ENCODE measurements at regions not wholly inside any gene's neighbourhood (a gene's known extent, or its start where the extent isn't known, plus 50 kb on each side); places are given as distances from the start of the nearest gene placed in this dataset.
"Not testable (repeated sequence)": the region's sequence is repeated elsewhere in the genome, so short reads cannot be mapped to it uniquely, and the experiment has no call there.

DNA sequence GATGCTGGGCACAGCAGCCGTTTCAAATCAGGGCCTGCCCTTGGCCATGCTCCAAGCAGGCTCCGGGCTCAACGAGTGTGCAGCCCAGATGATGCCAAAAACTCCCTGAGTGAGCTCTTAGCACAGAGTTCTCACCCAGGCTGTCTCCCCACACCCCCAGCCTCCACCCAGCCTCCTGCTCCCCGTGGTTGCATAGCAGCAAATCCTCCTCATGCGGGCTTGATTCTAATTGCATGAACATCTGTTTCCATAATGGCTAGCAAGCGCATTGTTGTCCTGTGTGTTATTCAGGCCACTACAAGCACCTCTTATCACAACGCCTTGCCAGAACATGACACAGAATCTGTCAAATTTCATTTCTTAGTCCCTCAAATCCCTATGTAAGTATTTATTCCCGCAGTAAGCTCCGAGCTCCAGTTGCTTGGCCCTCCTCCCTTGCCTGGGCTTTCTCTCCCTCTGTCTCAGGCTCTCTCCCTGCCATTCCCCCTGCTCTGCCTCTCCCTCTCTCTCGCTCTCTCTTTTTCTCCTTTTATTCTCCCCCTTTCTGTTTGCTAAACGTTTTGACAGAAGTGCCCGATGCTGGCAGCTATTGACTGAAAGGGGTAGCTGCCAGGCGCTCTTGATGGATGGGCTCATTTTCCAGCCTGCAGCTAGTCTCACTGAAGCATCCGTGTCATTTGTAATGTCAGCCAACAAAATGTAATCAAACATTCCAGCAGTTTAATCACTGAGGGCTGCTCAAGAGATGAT is 306.5 kb downstream of the IL20RB start:
- intact Hi-C loops (cut with DNase I): no loop called here
- DNase-seq: peak; percentile 43
- ATAC-seq: peak; percentile 71 to 82

DNA sequence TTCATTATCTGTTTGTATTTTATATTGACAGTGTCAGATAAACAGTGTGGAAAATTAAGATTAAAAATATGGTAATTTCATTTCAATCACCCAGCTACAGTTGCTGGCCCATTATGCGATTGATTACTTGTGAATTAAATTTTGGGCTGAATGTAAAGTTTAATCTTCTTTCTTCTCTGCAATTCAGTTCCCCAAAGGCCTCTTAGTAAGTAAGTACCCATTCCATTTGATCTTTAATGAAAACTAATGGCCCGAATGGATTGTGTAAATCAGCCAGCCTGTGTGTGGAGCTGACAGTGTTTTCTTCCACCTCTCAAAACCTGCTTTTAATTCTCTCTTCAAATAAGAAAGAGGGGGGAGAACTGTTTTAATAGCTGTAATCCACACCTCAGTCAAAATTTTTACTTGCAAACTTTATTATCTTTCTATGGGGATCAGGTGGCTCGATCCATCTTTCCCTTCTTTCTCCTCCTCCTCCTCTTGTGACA is 307.1 kb downstream of the IL20RB start:
- ATAC-seq (no peak), DNase-seq (no peak)
- intact Hi-C loops (cut with DNase I): no loop called here

DNA sequence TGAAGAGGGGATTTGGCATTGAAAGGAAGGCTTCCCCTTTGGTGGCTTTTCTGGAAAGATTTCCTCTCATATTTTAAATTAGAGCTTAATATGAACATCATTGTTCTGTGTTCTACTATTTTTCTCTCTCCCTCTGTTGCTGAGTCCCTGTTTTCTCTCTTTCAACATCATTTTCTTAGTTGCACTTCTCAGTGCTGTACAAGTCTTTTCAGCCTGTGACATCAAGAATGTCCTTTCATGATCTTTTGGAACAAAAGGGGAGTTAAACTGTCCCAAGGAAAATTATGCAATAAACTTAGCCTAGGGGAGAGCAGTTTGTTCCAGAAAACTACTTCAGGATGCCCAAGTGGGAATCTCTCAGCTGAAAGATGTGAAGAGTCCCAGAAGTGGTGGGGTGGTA is 325.1 kb downstream of the IL20RB start:
- ATAC-seq: no peak
- DNase-seq: no peak
- intact Hi-C loops (cut with DNase I): no loop called here

DNA sequence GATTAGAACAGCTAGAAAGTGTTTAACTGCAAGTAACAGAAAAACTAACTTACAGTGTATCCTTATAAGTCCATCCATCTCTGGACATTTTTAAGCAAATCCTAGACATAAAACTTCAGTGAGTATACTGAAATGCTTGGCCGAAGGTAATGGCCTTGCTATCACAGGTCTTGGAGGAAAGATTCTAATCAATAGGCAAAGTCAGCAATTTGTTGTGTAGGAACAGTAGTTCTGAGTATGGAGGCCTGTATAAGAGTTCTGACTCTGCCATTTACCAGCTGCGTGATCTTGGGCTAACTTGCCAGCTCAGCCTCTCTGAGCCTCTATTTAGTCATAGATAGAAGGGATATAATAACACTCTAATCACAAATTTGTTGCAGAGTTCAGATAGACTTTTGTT is 328.1 kb downstream of the IL20RB start:
- no peak for ATAC-seq

GRCh38 chr3:137293086-137293485 is 335.3 kb downstream of the IL20RB start:
- intact Hi-C loops (cut with DNase I): no loop called here
- ATAC-seq (no peak), DNase-seq (no peak)

More for the DNA sequence above, 328.1 kb downstream of the IL20RB start:
- DNase-seq: no peak
- intact Hi-C loops (cut with DNase I): no loop called here

DNA sequence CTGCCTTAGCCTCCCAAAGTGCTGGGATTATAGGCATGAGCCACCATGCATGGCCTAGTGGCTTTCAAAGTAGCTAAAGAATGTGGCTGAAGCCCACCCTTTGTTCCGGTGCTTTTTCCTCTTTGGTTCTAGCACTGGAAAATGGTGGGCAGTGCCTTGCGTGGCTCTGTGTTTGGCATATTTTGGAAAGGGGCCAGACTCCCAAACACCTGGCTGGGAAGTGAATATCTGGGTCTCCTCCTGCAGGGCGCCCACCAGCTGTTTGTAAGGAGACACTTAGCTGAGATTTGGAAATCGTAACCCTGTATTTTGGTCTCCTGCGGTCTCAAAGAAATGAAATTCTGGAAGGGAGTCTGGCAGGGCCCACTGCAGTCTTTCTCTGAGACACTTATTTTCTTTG is 336.4 kb downstream of the IL20RB start:
- intact Hi-C loops (cut with DNase I): no loop called here
- DNase-seq: no peak
- no peak for ATAC-seq

- intact Hi-C loops (cut with DNase I): no loop called here
- DNase-seq (no peak), ATAC-seq (no peak)
Observed at GRCh38 chr3:137294839-137295238, 337.1 kb downstream of the IL20RB start.

DNA sequence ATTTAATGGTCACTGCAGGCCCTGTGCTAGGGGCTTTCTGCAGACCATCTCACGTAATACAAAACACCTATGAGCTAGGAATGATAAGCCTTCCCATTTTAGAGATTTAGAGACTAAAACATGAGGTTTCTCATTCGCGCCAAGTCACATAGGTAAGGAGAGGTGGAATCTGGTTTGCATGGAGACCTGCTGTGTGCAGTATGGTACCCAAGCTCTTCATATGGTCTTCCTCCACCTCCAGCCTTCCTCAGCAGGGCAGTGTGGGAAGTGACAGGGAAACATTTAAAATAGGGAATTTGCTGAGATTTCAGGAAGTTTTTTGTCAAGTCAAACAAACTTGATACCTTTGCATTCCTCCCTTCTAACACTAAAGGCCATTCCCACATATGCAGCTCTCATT is 337.6 kb downstream of the IL20RB start:
- DNase-seq (no peak), ATAC-seq (no peak)
- intact Hi-C loops (cut with DNase I): no loop called here

DNA sequence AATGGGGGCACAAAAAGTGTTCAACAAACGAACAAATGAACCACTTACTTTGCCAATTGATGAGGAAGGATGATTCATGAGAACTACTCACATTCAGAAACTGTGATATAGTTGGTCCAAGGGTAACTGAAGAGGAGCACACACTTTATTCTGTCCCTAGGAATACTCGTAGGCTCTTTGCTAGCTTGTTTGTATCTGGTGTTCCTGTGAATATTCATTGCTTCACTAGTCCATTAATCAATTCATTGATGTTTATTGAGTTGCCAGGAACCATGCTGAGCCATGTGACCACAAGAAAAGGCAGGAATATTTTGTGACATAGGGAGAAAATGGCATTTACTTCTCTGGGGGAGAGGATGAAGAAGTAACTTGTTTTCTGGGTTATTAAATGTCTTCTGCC is 338.3 kb downstream of the IL20RB start:
- no peak for DNase-seq
- ATAC-seq: no peak
- intact Hi-C loops (cut with DNase I): no loop called here

DNA sequence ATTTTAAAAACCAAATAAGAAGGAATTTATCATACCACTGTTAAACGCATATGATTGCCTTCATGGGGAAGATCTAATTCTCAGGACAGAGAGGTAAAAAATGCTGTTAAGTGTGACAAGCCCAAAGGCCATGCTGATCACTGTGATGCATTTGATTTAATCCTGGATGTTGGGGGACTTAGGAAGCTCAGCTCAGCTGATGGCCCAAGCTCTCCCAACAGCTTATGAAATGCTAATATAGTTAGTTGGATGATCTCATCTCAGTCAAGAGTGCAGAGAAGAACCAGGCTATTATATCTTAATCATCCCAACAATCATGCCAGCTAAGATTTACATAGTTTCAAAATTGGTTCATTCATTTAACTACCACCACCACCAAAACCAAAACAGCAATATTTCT is 340.0 kb downstream of the IL20RB start:
- DNase-seq: no peak
- intact Hi-C loops (cut with DNase I): no loop called here
- ATAC-seq: no peak

- DNase-seq (no peak), ATAC-seq (no peak)
- intact Hi-C loops (cut with DNase I): no loop called here
Observed at GRCh38 chr3:137300703-137301102, 342.9 kb downstream of the IL20RB start.

DNA sequence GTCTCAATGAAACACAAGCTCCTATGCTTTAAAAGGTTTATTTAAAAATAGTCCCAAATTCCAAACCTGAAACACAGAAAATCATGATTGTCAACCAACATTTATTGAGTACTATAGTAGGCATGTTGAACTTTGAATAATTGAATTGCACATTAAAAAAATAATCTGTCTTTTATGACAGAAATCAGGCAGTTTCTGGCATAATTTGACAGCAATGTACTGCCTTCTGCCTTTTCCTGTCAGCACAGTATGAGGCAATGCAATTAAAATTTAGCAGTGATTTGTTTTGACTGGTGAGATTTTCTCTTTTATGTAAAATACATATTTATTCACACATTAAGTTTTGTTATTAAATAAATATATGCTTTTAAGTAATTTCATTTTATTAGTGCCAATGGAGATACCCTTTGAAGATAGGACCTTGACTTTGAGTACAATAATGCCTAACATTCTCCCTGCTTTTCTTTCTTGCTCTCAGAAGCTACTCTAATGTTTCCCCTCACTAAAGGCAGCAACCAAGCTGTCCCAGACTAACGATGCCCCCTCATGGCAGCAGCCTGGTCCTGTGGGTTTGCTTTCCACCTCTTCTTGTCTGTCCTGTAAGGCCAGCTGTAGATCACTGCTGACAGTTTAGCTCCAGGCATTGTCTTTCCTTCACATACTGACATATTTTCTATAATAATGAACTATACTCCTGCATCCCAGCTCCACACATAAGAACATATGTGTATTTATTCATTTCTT is 346.7 kb downstream of the IL20RB start:
- ATAC-seq: no peak
- intact Hi-C loops (cut with DNase I): no loop called here
- DNase-seq: no peak

- no peak for DNase-seq
- no peak for ATAC-seq
- intact Hi-C loops (cut with DNase I): no loop called here
Observed at GRCh38 chr3:137324114-137324513, 366.3 kb downstream of the IL20RB start.

DNA sequence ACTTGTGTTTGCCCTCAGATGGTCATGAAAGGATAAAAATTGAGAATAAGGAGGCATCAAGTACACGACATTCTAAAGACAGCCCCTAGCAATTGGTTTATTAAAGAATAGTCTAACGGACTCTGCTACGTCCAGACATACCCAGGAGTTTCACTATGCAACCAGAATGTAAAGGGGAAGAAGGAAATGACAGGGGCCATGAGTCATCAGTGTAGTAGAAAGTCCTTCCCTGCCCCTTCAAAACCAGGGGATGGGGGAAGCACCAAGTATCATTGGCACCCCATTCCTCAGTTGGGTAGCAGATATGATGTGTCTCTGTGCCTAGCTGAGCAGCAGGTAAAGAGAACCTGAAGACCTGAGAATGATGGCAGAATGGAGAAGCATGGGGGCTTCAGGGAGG is 367.4 kb downstream of the IL20RB start:
- intact Hi-C loops (cut with DNase I): no loop called here
- ATAC-seq: no peak
- DNase-seq: no peak

DNA sequence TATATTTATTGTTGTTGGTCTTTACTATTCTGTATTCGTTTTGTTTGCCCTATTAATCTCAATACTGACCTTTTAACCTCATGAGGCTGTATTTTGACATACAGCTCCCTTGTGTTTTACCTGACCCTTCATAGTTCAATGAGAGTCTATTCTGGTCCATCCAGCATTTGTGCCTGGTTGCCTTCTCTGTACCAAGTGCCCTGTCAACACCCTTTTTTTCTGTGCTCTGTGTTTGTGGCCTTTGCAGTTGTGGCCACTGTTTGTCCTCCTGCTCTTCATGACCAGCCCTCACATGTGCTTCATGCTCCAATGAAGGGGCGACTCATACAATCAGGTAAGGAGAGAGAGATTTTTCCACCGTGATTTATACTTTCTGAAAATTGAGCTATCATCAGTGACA is 368.2 kb downstream of the IL20RB start:
- no peak for ATAC-seq
- intact Hi-C loops (cut with DNase I): no loop called here
- no peak for DNase-seq

- ATAC-seq (no peak), DNase-seq (no peak)
- intact Hi-C loops (cut with DNase I): no loop called here
Observed at GRCh38 chr3:137329594-137329993, 371.8 kb downstream of the IL20RB start.

DNA sequence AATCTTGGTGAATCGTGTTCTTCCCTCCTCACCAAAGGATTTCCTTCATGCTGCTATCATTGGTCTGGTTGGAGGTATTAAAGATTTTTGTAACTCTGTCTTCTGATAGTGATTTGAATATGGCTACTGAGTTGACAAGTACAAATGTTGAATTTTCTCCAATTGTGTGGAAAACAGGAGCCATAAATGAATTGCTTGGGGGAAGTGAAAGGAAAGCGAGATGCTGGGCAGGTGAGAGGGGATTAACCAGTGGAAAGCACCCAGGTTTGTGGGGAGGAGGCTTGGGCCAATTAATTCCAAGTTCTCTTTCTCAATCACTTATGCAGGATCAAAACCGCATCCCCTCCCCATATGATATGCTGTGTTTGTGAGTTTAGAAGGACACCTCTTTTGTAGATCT is 372.5 kb downstream of the IL20RB start:
- intact Hi-C loops (cut with DNase I): no loop called here
- DNase-seq: no peak
- ATAC-seq: no peak

DNA sequence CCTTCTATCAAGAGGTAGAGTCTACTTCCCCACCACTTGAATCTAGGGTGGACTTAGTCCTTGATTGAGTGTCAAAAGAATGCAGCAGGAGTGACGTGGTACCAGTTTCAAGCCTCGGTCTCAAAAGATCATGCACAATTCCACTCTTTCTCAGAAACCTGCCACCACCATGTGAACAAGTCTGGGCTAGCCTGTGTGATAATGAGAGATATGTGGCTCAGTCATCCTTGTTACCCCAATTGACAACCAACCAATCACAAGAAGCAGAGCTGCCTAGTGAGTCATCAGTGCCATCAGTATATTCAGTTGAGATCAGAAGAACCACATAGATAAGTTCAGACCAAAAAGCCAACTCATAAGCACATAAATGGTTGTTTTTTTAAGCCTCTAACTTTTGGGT is 374.5 kb downstream of the IL20RB start:
- intact Hi-C loops (cut with DNase I): no loop called here
- ATAC-seq (no peak), DNase-seq (no peak)

DNA sequence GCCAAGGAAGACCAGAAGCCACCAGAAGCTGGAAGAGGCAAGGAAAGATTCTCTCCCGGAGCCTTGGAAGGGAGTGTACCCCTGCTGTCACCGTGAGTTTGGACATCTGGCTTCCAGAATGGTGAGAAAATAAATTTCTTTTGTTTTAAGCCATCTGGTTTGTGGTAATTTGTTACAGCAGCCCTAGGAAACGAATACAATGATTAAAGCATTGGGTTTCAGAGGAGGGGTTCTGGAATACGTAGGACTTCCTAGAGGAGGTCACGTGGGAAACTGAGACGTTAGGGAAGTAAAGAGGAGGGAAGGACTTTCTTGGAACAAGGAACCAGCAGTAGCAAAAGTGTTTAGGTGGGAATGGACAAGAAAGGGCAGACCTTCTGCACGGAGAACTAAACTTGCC is 377.7 kb downstream of the IL20RB start:
- DNase-seq (no peak), ATAC-seq (no peak)
- intact Hi-C loops (cut with DNase I): no loop called here

DNA sequence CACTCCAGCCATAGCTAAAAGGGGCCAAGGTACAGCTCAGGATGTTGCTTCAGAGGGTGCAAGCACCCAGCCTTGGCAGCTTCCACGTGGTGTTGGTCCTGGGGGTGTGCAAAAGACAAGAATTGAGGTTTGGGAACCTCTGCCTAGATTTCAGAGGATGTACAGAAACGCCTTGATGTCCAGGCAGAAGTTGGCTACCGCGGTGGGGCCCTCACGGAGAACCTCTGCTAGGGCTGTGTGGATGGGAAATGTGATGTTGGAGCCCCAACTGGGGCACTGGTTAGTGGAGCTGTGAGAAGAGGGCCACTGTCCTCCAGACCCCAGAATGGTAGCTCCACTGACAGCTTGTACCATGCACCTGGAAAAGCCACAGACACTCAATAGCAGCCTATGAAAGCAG is 380.6 kb downstream of the IL20RB start:
- ATAC-seq; DNase-seq; intact Hi-C loops (cut with DNase I): not testable (repeated sequence)

DNA sequence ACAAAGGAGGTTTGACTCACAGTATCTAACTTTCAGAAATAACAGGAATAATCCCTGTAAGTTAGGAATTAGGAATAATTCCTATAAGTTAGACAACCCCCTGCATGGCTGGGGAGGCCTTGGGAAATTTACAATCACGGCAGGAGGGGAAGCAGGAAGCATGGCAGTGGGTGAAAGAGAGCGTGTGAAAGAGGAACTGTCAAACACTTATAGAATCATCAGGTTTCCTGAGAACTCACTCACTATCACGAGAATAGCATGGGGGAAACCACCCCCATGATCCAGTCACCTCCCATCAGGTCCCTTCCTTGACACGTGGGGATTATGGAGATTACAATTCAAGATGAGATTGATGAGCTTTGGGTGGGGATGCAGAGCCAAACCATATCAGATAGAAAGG is 385.5 kb downstream of the IL20RB start:
- intact Hi-C loops (cut with DNase I): no loop called here
- no peak for ATAC-seq
- no peak for DNase-seq

Data from left cardiac atrium (tissue), 4 donors.